ENCODE measurements at regions not wholly inside any gene's neighbourhood (a gene's known extent, or its start where the extent isn't known, plus 50 kb on each side); places are given as distances from the start of the nearest gene placed in this dataset.

- in situ Hi-C loops (cut with MboI; ENCODE audit: low sequenced_read_pairs) = loop anchor here (5.0 kb wide), 2 partner anchors 78 to 168 kb away; no protein-coding TSS in a partner anchor
Observed at GRCh38 chr14:22394616-22395015, 194.4 kb downstream of the DAD1 start.

DNA sequence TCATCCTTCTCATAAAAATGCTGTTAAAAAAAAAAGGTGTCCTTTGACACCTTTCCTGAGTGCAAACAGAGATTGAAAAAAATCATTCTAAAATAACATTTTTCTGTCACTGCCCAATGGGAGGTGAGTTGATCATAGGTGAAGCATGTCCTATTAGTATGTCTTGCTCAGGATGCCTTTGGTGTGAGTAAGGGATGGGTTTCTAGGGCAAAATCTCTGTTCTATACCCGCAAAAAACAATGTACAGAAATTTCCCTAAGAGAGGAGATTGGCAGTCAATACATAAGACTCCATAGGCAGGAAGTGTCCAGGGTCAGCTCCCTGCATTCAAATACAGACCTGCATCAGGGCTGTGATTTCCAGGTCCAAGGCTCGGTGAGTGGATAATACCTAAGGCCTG, 195.2 kb downstream of the DAD1 start:
- in situ Hi-C loops (cut with MboI; ENCODE audit: low sequenced_read_pairs) = loop anchor here (5.0 kb wide), 2 partner anchors 79 to 169 kb away; no protein-coding TSS in a partner anchor

- in situ Hi-C loops (cut with MboI; ENCODE audit: low sequenced_read_pairs) = loop anchor here (5.0 kb wide), 2 partner anchors 80 to 170 kb away; no protein-coding TSS in a partner anchor
Observed at GRCh38 chr14:22391908-22392565, 197.0 kb downstream of the DAD1 start.

DNA sequence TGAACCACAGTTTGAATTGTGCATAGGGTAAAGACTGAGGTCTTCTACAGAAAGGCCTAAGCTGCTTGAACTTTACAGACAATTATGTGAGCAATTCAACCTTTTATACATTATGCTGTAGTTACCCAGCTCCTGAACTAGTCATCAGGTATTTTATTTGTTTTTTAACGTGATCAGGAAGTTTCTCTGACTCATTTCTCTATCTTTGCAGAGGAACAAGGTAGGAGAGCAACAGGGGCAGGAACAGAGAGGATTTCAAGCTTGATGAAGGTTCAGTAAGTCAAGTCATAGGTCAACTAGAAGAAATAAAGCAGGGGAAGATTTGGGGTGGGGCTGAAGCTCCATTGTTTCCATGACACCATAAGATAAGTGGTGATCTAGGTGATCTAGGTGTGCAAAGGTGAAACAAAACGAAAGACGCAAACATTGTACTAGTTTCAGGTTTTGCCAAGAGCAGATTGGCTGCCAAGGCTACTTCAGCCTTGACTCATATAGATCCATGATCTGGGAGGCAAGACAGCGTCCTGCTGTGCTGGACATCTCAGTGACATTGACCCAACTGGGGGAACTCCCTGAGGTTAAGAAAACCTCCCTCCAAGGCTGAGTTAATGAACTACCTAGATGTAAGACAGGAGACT, 198.1 kb downstream of the DAD1 start:
- in situ Hi-C loops (cut with MboI; ENCODE audit: low sequenced_read_pairs) = loop anchor here (5.0 kb wide), 2 partner anchors 81 to 171 kb away; no protein-coding TSS in a partner anchor

GRCh38 chr14:22390195-22390594, 198.8 kb downstream of the DAD1 start:
- in situ Hi-C loops (cut with MboI; ENCODE audit: low sequenced_read_pairs) = loop anchor here (5.0 kb wide), 2 partner anchors 82 to 172 kb away; no protein-coding TSS in a partner anchor

DNA sequence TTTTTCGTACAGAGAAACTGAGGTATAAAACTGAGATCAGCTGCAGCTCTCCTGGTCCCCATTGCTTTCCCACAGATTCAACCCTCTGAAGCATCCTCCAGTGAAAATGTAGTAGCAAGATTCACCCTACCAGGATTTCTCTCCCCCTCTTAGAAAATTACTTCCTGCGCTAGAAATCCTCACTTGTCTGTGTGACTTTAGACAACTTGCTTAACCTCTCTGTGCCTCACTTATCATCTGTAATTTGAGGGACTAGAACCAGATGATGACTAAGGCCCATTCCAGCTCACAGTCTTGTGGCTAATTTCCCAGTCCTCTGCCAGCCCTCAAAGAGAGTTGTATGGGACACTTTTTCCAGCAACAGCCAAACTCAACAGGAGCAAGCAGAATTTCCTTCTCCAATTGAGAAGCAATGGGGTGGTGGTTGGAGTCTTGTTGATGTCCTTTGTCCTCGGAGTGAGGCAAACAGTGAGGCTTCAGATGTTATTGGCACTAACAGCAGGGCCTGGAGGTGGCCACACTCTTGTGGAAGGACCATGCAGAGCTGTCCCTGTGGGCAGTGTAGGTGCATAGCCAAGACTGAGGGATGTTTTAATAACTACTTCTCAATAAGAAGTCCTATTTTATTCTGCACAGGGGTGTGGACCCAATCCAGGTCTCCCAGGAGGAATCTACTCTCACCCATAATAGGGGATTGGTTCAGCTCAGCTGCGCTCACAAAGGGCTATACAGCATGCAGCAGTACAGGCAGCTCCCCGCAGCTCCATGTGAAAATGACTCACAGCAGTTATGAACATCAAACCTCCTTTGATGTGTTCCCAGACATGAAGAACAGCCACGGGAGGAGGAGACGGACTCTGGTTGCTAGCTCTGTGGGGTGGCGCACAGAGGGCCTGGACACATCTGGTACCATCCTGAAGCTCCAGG, 200.1 kb downstream of the DAD1 start:
- in situ Hi-C loops (cut with MboI; ENCODE audit: low sequenced_read_pairs) = no loop called here

DNA sequence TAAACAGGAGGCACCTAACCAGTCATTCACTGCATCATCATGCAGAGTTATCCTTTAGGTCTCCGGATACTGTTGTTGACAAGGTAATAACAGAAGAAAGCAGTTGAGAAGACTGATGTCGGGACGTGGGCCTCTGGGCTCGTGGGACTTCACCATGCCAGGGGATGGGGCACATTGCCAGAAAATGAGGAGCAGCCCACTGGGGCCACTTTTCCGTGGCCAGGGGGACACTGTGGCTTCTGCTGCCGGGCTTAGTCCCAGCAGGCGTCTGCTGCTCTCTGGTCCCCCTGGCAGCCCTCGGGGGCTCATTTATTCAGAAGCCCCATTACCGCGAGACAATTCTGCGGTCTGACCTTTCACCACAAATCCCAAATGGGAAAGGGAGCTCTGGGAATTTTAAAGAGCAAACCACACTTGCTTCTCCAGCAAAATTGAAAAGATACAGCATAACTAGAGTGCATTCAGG, 201.2 kb downstream of the DAD1 start:
- in situ Hi-C loops (cut with MboI; ENCODE audit: low sequenced_read_pairs) = no loop called here

DNA sequence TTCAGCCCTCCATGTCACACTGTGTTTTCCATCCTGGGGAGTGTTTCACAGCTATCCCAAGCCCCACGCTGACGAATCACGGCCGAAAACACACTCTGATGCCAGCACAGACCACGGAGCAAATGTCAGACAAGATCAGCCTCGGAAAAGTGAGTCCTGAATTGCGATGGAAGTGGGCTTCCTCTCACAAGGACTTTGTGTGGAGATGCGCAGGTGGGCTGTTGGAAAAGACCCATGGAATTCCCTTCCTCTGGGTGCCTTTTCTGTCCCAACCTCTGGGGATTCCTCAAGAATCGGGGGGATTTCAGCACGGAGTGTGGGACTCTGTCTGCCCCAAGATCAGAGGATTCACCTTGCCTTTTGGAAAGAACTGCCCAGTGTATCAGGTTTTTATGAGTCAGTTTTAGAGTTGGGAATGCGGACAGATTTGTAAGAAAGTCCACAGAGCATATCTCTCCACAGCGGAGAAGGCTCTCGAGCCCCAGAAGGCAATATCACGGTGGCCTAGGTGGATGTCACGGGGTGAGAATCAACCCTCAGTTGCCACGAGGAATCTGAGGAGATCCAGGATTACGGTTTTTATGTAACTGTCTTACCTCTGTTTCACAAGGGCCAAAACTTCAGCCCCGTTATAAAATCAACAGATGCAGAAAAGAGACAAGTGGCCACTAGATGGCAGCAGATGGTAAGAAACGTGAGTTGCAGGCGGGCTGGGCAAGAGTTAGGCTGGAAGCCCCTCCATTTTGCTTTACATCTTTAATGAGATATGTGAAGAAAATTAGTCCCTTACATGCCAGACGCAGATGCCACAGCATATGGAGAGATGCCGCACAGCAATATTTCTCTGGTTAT, 201.9 kb downstream of the DAD1 start:
- in situ Hi-C loops (cut with MboI; ENCODE audit: low sequenced_read_pairs) = no loop called here

GRCh38 chr14:22384974-22385526, 204.0 kb downstream of the DAD1 start:
- in situ Hi-C loops (cut with MboI; ENCODE audit: low sequenced_read_pairs) = no loop called here

DNA sequence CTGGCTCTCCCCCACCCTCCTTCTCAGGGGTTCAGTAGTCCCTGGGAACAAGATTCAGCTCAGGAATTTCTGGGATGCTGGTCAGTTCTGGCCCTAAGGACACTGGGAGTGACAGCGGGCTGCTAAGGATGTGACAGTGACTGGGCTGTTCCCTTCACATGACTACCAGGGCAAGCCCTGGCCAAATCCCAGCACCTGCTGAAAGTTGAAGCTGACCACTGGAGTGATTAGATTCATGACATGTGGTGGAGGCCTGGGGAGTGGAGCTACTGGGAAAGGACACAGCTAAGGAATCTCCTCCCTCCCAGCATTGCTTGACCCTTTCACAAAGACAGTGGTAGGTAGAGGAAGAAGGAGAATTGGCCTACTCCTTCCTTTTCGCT, 204.9 kb downstream of the DAD1 start:
- in situ Hi-C loops (cut with MboI; ENCODE audit: low sequenced_read_pairs) = no loop called here

GRCh38 chr14:22383515-22384166, 205.4 kb downstream of the DAD1 start:
- in situ Hi-C loops (cut with MboI; ENCODE audit: low sequenced_read_pairs) = no loop called here

- in situ Hi-C loops (cut with MboI; ENCODE audit: low sequenced_read_pairs) = no loop called here
Observed at GRCh38 chr14:22382955-22383354, 206.1 kb downstream of the DAD1 start.

DNA sequence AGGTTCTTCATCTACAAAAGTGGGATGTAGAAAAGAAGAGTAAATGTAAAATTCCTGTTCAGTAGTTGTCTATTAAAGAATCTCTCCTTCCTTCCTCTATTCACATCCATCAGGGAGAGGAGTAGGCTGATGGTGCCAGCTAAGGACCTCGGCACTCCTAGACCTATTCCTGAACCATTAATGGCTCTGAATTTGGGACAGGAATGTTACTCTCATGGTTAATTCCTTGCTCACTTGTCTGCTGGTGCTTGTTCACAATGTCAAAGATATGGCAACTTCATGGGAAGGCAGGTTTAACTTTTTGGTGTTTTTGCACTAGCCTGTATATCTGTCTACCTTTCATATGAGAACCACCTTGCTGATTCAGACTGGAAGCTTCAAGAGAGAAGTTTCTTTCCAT, 206.6 kb downstream of the DAD1 start:
- in situ Hi-C loops (cut with MboI; ENCODE audit: low sequenced_read_pairs) = no loop called here

- in situ Hi-C loops (cut with MboI; ENCODE audit: low sequenced_read_pairs) = no loop called here
Observed at GRCh38 chr14:22381766-22382165, 207.3 kb downstream of the DAD1 start.

DNA sequence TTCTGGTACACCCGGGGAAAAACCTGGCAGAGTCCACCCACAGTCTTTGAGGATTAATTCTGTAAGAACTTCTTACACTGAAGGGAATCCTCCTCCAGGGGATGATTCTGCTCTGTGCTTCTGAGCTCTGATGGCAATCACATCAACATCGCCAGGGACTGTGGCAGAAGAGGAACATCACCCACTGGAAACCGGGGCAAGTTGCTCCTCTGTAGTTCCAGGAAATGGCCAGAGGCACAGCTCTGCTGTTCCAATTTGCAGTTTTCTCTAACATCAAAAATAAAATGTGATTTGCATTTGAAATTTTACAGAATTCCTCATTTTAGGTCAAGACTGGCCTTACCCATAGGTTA, 207.6 kb downstream of the DAD1 start:
- in situ Hi-C loops (cut with MboI; ENCODE audit: low sequenced_read_pairs) = no loop called here

- in situ Hi-C loops (cut with MboI; ENCODE audit: low sequenced_read_pairs) = no loop called here
Observed at GRCh38 chr14:22380571-22381407, 208.2 kb downstream of the DAD1 start.

DNA sequence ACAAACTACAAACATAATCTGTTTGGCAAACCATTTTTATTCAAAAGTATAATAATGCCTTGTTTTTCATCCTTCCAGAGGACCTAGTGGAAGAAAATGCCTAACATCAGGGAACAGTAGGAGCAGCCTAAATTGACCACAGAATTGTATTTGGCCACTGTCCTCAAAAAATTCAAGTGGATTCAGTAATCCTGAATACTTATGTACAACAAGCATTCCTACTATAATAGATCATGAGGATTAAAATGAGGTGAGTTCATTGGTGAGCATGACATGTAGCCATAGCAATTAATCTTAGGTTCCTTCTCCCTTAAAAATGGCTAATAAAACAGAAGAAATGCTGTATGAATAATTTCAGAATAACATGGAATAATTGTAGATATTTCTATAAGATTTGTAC, 209.3 kb downstream of the DAD1 start:
- in situ Hi-C loops (cut with MboI; ENCODE audit: low sequenced_read_pairs) = no loop called here

- in situ Hi-C loops (cut with MboI; ENCODE audit: low sequenced_read_pairs) = no loop called here
Observed at GRCh38 chr14:22378181-22378580, 210.8 kb downstream of the DAD1 start.
